HepG2 (cell line): ENCODE measurements at regions not wholly inside any gene's neighbourhood (a gene's known extent, or its start where the extent isn't known, plus 50 kb on each side); places are given as distances from the start of the nearest gene placed in this dataset.

Experiments used
- ATAC-seq: fragments of 200-7000 bp; cut with Tn5 transposase; 3 replicates; pipeline ENCODE4 v1.9.1; 2020; ENCODE audit warnings: mild to moderate bottlenecking, moderate library complexity
- BruUV-seq: library from RNA; stranded (reverse); fragments of 400-500 nt; replicated peaks from 2 replicates; lab custom pipeline; 2021; lab: Mats Ljungman, UMichigan
- CTCF ChIA-PET: fragments of 300-600 bp; formaldehyde crosslinking; extraction: SDS; loops from one replicate; lab custom pipeline; 2021; ENCODE audit warnings: low total read pairs, inconsistent platforms, low intra/inter-chr PET ratio; lab: Yijun Ruan, JAX
- POLR2A ChIA-PET: fragments of 350-600 bp; sonication (Branson Sonifier 250); formaldehyde crosslinking; loops from one replicate; lab custom pipeline; 2020; ENCODE audit warnings: antibody characterized with exemption, inconsistent platforms; lab: Yijun Ruan, JAX
- DNase-seq: peaks from one replicate; pipeline ENCODE4 v3.0.0-alpha.2; 2015; ENCODE audit warnings: low spot score
- FAIRE-seq: peaks from 3 replicates; lab custom pipeline; 2011; peaks lifted over from hg19 to GRCh38; lab: Jason Lieb, UNC
- H2AFZ ChIP-seq: one replicate; pipeline ENCODE4 v1.6.1; 2011; ENCODE audit warnings: low read length, inconsistent platforms
- H3K27ac ChIP-seq: fragments of 300-600 bp; 3 replicates; pipeline ENCODE4 v1.8.0; 2011; ENCODE audit warnings: mixed run types, mild to moderate bottlenecking, mixed read lengths, low read length, inconsistent platforms; ENCODE audit not compliant: insufficient read depth; ENCODE audit errors: extremely low read length
- H3K27me3 ChIP-seq, 2 experiments: fragments of 200-600 bp in 1 of 2; 2 replicates in 1 of 2; 3 replicates in 1 of 2; pipeline versions ENCODE4 v1.6.0 to v1.8.0; 2011; ENCODE audit warnings: low read length in 2 of 2, mild to moderate bottlenecking in 2 of 2, moderate library complexity in 2 of 2, inconsistent platforms in 1 of 2; ENCODE audit not compliant: insufficient read depth in 2 of 2, control insufficient read depth in 1 of 2
- H3K36me3 ChIP-seq, 2 experiments: fragments of 200-600 bp in 1 of 2; replicated peaks in 1 of 2; 2 replicates in 1 of 2; 3 replicates in 1 of 2; pipeline versions ENCODE4 v1.5.1 to v1.8.0; 2011; ENCODE audit warnings: low read length in 2 of 2, inconsistent platforms in 1 of 2; ENCODE audit not compliant: insufficient read depth in 2 of 2, control insufficient read depth in 1 of 2
- H3K4me1 ChIP-seq: 2 replicates; pipeline ENCODE4 v1.5.1; 2012; ENCODE audit warnings: low read length, inconsistent platforms; ENCODE audit not compliant: insufficient read depth
- H3K4me2 ChIP-seq: 2 replicates; pipeline ENCODE4 v1.6.0; 2011; ENCODE audit warnings: low read depth, low read length, inconsistent platforms
- H3K4me3 ChIP-seq, 3 experiments: fragments of 200-600 bp in 1 of 3; sonication (generic), shearing (Covaris generic) in 1 of 3; replicated peaks in 1 of 3; 2 replicates each; pipeline ENCODE4 v1.5.1; 2011 to 2016; ENCODE audit warnings: low read length in 3 of 3, inconsistent platforms in 2 of 3, low read depth in 2 of 3, mild to moderate bottlenecking in 2 of 3, control low read depth in 1 of 3, mixed read lengths in 1 of 3; ENCODE audit not compliant: insufficient read depth in 1 of 3
- H3K79me2 ChIP-seq: one replicate; pipeline ENCODE4 v1.6.1; 2011; ENCODE audit warnings: low read length, inconsistent platforms; ENCODE audit not compliant: insufficient read depth
- H3K9ac ChIP-seq: 2 replicates; pipeline ENCODE4 v1.6.0; 2011; ENCODE audit warnings: mild to moderate bottlenecking, low read depth, low read length, inconsistent platforms; ENCODE audit not compliant: insufficient read depth
- H3K9me3 ChIP-seq: 2 replicates; pipeline ENCODE4 v1.5.1; 2012; ENCODE audit warnings: mild to moderate bottlenecking, low read length
- H4K20me1 ChIP-seq: 2 replicates; pipeline ENCODE4 v1.6.0; 2011; ENCODE audit warnings: inconsistent platforms, mild to moderate bottlenecking, low read length, moderate library complexity; ENCODE audit not compliant: insufficient read depth
- ESRRA ChIP-seq: sonication (generic); formaldehyde crosslinking; IDR thresholded peaks from 2 replicates; pipeline ENCODE4 v1.5.1; 2020; ENCODE audit warnings: mild to moderate bottlenecking, low read depth, missing genetic modification reagents
- FOXP1 ChIP-seq, 2 experiments: fragments of 450-650 bp in 1 of 2; IDR thresholded peaks; 2 replicates each; pipeline ENCODE4 v1.6.1; 2017 to 2018; ENCODE audit warnings: antibody characterized with exemption in 1 of 2
- JDP2 ChIP-seq: sonication (generic); formaldehyde crosslinking; IDR thresholded peaks from 2 replicates; pipeline ENCODE4 v1.8.1; 2022; ENCODE audit warnings: missing genetic modification reagents, borderline replicate concordance
- RARA ChIP-seq: IDR thresholded peaks from 2 replicates; pipeline ENCODE4 v1.6.1; 2016; ENCODE audit warnings: missing genetic modification reagents, missing compliant biosample characterization
- TFDP2 ChIP-seq: sonication (generic); formaldehyde crosslinking; IDR thresholded peaks from 2 replicates; pipeline ENCODE4 v1.4.0; 2020; ENCODE audit warnings: missing genetic modification reagents
- YEATS2 ChIP-seq: sonication (generic); formaldehyde crosslinking; IDR thresholded peaks from 2 replicates; pipeline ENCODE4 v1.4.0; 2020; ENCODE audit warnings: missing genetic modification reagents, borderline replicate concordance
- ZBTB33 ChIP-seq: sonication (generic); formaldehyde crosslinking; IDR thresholded peaks from 2 replicates; pipeline ENCODE4 v1.4.0; 2020; ENCODE audit warnings: missing genetic modification reagents
- ZNF333 ChIP-seq: sonication (generic); formaldehyde crosslinking; IDR thresholded peaks from 2 replicates; pipeline ENCODE4 v1.4.0; 2020; ENCODE audit warnings: mild to moderate bottlenecking, missing genetic modification reagents, borderline replicate concordance
- ZNF816 ChIP-seq: sonication (generic); formaldehyde crosslinking; IDR thresholded peaks from 2 replicates; pipeline ENCODE4 v1.8.0; 2022; ENCODE audit warnings: missing genetic modification reagents, mild to moderate bottlenecking, borderline replicate concordance
- WGBS: methylation state at CpG from one replicate; pipeline ENCODE4 v1.1.6; 2017; ENCODE audit warnings: low lambda C conversion rate; 5-methylcytosine and 5-hydroxymethylcytosine counted together
- in situ Hi-C: cut with HindIII; loops from 2 replicates; pipeline ENCODE4 v1.10.0; 2017; ENCODE audit warnings: low pct_unique_long_range_greater_than_20kb; ENCODE audit not compliant: extremely low pct_ligation_motif_present
- intact Hi-C: fragments of 100-400 bp; cut with micrococcal nuclease; formaldehyde crosslinking; loops from one replicate; pipeline ENCODE4 v1.10.0; 2022; ENCODE audit not compliant: unreplicated experiment

- intact Hi-C loops (no loop called here), in situ Hi-C loops (no loop called here)
- no peak overlapping the region for H3K9ac ChIP-seq
- ATAC-seq: no peak
- no peaks in the 10 kb centered on the region for H3K4me1 ChIP-seq
- no peaks in the 10 kb centered on the region for H4K20me1 ChIP-seq
- no peaks in the 10 kb centered on the region for H3K9me3 ChIP-seq
- TF ChIP-seq ESRRA (CRISPR knock-in tag) (no peak), TFDP2 (CRISPR knock-in tag) (no peak), FOXP1 (IDR thresholded peaks at IDR 0.05) (no peak), FOXP1 (CRISPR knock-in tag; IDR thresholded peaks at IDR 0.05) (no peak), JDP2 (CRISPR knock-in tag) (no peak), ZBTB33 (CRISPR knock-in tag) (no peak), ZNF333 (no peak), RARA (CRISPR knock-in tag) (no peak), ZNF816 (CRISPR knock-in tag) (no peak), YEATS2 (CRISPR knock-in tag) (no peak)
- POLR2A ChIA-PET: no interaction called here
- no peak overlapping the region for H2AFZ ChIP-seq
- no peaks in the 10 kb centered on the region for H3K36me3 ChIP-seq
- no peak for FAIRE-seq
- DNase-seq: no peak
- H3K27me3 ChIP-seq: no peaks in the 10 kb centered on the region; a peak in 1 of 5 replicates
- no TSS peak for BruUV-seq
- WGBS: 4% methylated on average over 1 of the region's 1 CpG
- H3K4me2 ChIP-seq: no peak overlapping the region
- CTCF ChIA-PET: no interaction called here
- no peaks in the 10 kb centered on the region for H3K79me2 ChIP-seq
- no peak overlapping the region for H3K4me3 ChIP-seq
- no peak overlapping the region for H3K27ac ChIP-seq
Measured at GRCh38 chr12:86379337-86379736, 123.1 kb upstream of the MGAT4C start.
